IMR-90 (cell line): ENCODE measurements at regions not wholly inside any gene's neighbourhood (a gene's known extent, or its start where the extent isn't known, plus 50 kb on each side); places are given as distances from the start of the nearest gene placed in this dataset.

Experiments
- ATAC-seq: fragments of 200-7000 bp; cut with Tn5 transposase; 2 replicates; pipeline ENCODE4 v1.9.1; 2020; ENCODE audit warnings: low read depth, mild to moderate bottlenecking, moderate library complexity
- BruUV-seq: library from RNA; stranded (reverse); fragments of 400-500 nt; replicated peaks from 2 replicates; lab custom pipeline; 2021; lab: Mats Ljungman, UMichigan
- CTCF ChIA-PET: fragments of 300-600 bp; formaldehyde crosslinking; extraction: SDS; loops from one replicate; lab custom pipeline; 2021; ENCODE audit warnings: antibody characterized with exemption; lab: Yijun Ruan, JAX
- POLR2A ChIA-PET: fragments of 300-600 bp; sonication (Branson Sonifier 250); formaldehyde crosslinking; loops from one replicate; lab custom pipeline; 2022; ENCODE audit warnings: antibody characterized with exemption; ENCODE audit not compliant: unreplicated experiment; lab: Charles Lee
- DNase-seq: peaks from one replicate; pipeline ENCODE4 v3.0.0; 2013
- H2AFZ ChIP-seq: replicated peaks from 2 replicates; pipeline ENCODE3; 2013; ENCODE audit warnings: low read length, mild to moderate bottlenecking; ENCODE audit not compliant: poor library complexity
- H2AK5ac ChIP-seq: 2 replicates; pipeline ENCODE4 v1.6.1; 2013; ENCODE audit warnings: low read depth, low read length, inconsistent platforms
- H2AK9ac ChIP-seq: replicated peaks from 2 replicates; pipeline ENCODE3; 2013; ENCODE audit warnings: mild to moderate bottlenecking, low read depth, low read length, moderate library complexity; ENCODE audit not compliant: poor library complexity
- H2BK120ac ChIP-seq: 2 replicates; pipeline ENCODE4 v1.6.1; 2013; ENCODE audit warnings: low read depth, low read length, inconsistent platforms
- H2BK15ac ChIP-seq: 3 replicates; pipeline ENCODE4 v1.6.1; 2013; ENCODE audit warnings: low read depth, low read length, inconsistent platforms
- H2BK20ac ChIP-seq: 2 replicates; pipeline ENCODE4 v1.6.1; 2013; ENCODE audit warnings: low read depth, mild to moderate bottlenecking, inconsistent platforms, low read length, moderate library complexity
- H2BK5ac ChIP-seq: 2 replicates; pipeline ENCODE4 v1.6.1; 2013; ENCODE audit warnings: mild to moderate bottlenecking, low read depth, low read length, inconsistent platforms; ENCODE audit not compliant: poor library complexity, severe bottlenecking
- H3K14ac ChIP-seq: replicated peaks from 2 replicates; pipeline ENCODE4 v1.6.1; 2013; ENCODE audit warnings: low read depth, low read length, inconsistent platforms
- H3K18ac ChIP-seq: 2 replicates; pipeline ENCODE4 v1.6.1; 2013; ENCODE audit warnings: low read depth, low read length, control low read depth
- H3K23ac ChIP-seq: 2 replicates; pipeline ENCODE4 v1.6.1; 2013; ENCODE audit warnings: low read depth, low read length, inconsistent platforms
- H3K27ac ChIP-seq: 2 replicates; pipeline ENCODE4 v1.5.1; 2013; ENCODE audit warnings: mild to moderate bottlenecking, control low read depth, low read length; ENCODE audit not compliant: insufficient read depth
- H3K27me3 ChIP-seq: 2 replicates; pipeline ENCODE4 v1.6.1; 2013; ENCODE audit warnings: low read length; ENCODE audit not compliant: control insufficient read depth, insufficient read depth
- H3K36me3 ChIP-seq: 2 replicates; pipeline ENCODE4 v1.6.1; 2013; ENCODE audit warnings: low read length, mixed read lengths; ENCODE audit not compliant: control insufficient read depth, insufficient read depth
- H3K4ac ChIP-seq: 2 replicates; pipeline ENCODE4 v1.6.1; 2013; ENCODE audit warnings: low read depth, low read length, inconsistent platforms
- H3K4me1 ChIP-seq: 2 replicates; pipeline ENCODE4 v1.6.1; 2013; ENCODE audit warnings: low read length, mixed read lengths; ENCODE audit not compliant: control insufficient read depth, insufficient read depth
- H3K4me2 ChIP-seq: 2 replicates; pipeline ENCODE4 v1.6.1; 2013; ENCODE audit warnings: low read depth, mild to moderate bottlenecking, control low read depth, low read length, moderate library complexity
- H3K4me3 ChIP-seq: 2 replicates; pipeline ENCODE4 v1.5.1; 2013; ENCODE audit warnings: low read depth, mild to moderate bottlenecking, control low read depth, low read length, moderate library complexity; ENCODE audit not compliant: insufficient read depth
- H3K56ac ChIP-seq: 2 replicates; pipeline ENCODE4 v1.6.1; 2013; ENCODE audit warnings: low read length, inconsistent platforms; ENCODE audit not compliant: insufficient read depth; ENCODE audit errors: extremely low read depth
- H3K79me1 ChIP-seq, 2 experiments: 2 replicates each; pipeline ENCODE4 v1.6.1; 2013; ENCODE audit warnings: low read length in 2 of 2, inconsistent platforms in 1 of 2, low read depth in 1 of 2
- H3K9ac ChIP-seq: 2 replicates; pipeline ENCODE4 v1.6.1; 2013; ENCODE audit warnings: low read depth, low read length, control low read depth
- H3K9me1 ChIP-seq: 2 replicates; pipeline ENCODE4 v1.6.1; 2013; ENCODE audit warnings: low read length, inconsistent platforms; ENCODE audit not compliant: insufficient read depth
- H3K9me3 ChIP-seq: 2 replicates; pipeline ENCODE4 v1.6.1; 2013; ENCODE audit warnings: low read length; ENCODE audit not compliant: control insufficient read depth, insufficient read depth
- H4K20me1 ChIP-seq: 2 replicates; pipeline ENCODE4 v1.6.1; 2013; ENCODE audit warnings: low read length, inconsistent platforms; ENCODE audit not compliant: insufficient read depth
- H4K5ac ChIP-seq: 2 replicates; pipeline ENCODE4 v1.6.1; 2013; ENCODE audit warnings: mild to moderate bottlenecking, low read depth, low read length, control low read depth
- H4K8ac ChIP-seq, 2 experiments: 2 replicates each; pipeline ENCODE4 v1.6.1; 2013; ENCODE audit warnings: low read depth in 2 of 2, low read length in 2 of 2, control low read depth in 1 of 2, inconsistent platforms in 1 of 2
- H4K91ac ChIP-seq: 2 replicates; pipeline ENCODE4 v1.6.1; 2013; ENCODE audit warnings: low read depth, low read length, inconsistent platforms; ENCODE audit not compliant: insufficient read depth
- BHLHE40 ChIP-seq: fragments of 150-350 bp; IDR thresholded peaks from 2 replicates; pipeline ENCODE4 v1.6.1; 2016; ENCODE audit warnings: mild to moderate bottlenecking, low read depth, low read length
- CEBPB ChIP-seq: IDR thresholded peaks from 2 replicates; pipeline ENCODE4 v1.6.1; 2012; ENCODE audit warnings: low read depth, low read length, improper control_type of control experiment
- CHD1 ChIP-seq: IDR thresholded peaks from 2 replicates; pipeline ENCODE4 v1.6.1; 2012; ENCODE audit warnings: low read depth, low read length, improper control_type of control experiment
- ELK1 ChIP-seq: fragments of 150-350 bp; IDR thresholded peaks from 2 replicates; pipeline ENCODE4 v1.6.1; 2016; ENCODE audit warnings: low read depth, mild to moderate bottlenecking, low read length, moderate library complexity, borderline replicate concordance
- FOS ChIP-seq: fragments of 150-350 bp; IDR thresholded peaks from 2 replicates; pipeline ENCODE4 v1.6.1; 2016; ENCODE audit warnings: low read depth, low read length
- MAFK ChIP-seq: IDR thresholded peaks from 2 replicates; pipeline ENCODE4 v1.6.1; 2012; ENCODE audit warnings: low read depth, low read length, improper control_type of control experiment
- MAZ ChIP-seq: IDR thresholded peaks from 2 replicates; pipeline ENCODE4 v1.6.1; 2012; ENCODE audit warnings: low read depth, mild to moderate bottlenecking, low read length, improper control_type of control experiment, moderate library complexity, borderline replicate concordance
- MXI1 ChIP-seq: IDR thresholded peaks from 2 replicates; pipeline ENCODE4 v1.6.1; 2012; ENCODE audit warnings: low read depth, mild to moderate bottlenecking, low read length, moderate library complexity, borderline replicate concordance
- NFE2L2 ChIP-seq: fragments of 150-350 bp; IDR thresholded peaks from 2 replicates; pipeline ENCODE4 v1.6.1; 2016; ENCODE audit warnings: low read depth, mild to moderate bottlenecking, low read length
- RAD21 ChIP-seq: IDR thresholded peaks from 2 replicates; pipeline ENCODE4 v1.6.1; 2012; ENCODE audit warnings: low read length, improper control_type of control experiment
- RCOR1 ChIP-seq: IDR thresholded peaks from 2 replicates; pipeline ENCODE4 v1.6.1; 2012; ENCODE audit warnings: mild to moderate bottlenecking, low read length, improper control_type of control experiment; ENCODE audit not compliant: insufficient replicate concordance
- RFX5 ChIP-seq: IDR thresholded peaks from 2 replicates; pipeline ENCODE4 v1.8.0; 2012; ENCODE audit warnings: low read depth, mild to moderate bottlenecking, low read length, moderate library complexity
- SMC3 ChIP-seq: fragments of 150-350 bp; IDR thresholded peaks from 2 replicates; pipeline ENCODE4 v1.6.1; 2016; ENCODE audit warnings: low read depth, mild to moderate bottlenecking, antibody characterized with exemption, low read length, moderate library complexity
- USF2 ChIP-seq: fragments of 150-350 bp; IDR thresholded peaks from 2 replicates; pipeline ENCODE4 v1.6.1; 2017; ENCODE audit warnings: mild to moderate bottlenecking, antibody characterized with exemption, low read length, low read depth
- WGBS, 2 experiments: methylation state at CpG; one replicate each; pipeline versions ENCODE4 v1.1.5 to v1.1.7; 2013; ENCODE audit warnings: missing lambda C conversion rate in 2 of 2; ENCODE audit not compliant: insufficient read length in 1 of 2; ENCODE audit errors: extremely low coverage in 2 of 2; 5-methylcytosine and 5-hydroxymethylcytosine counted together
- dilution Hi-C: fragments of 300-500 bp; cut with HindIII; formaldehyde crosslinking; loops from one replicate; pipeline ENCODE4 v1.14.3; 2018; ENCODE audit warnings: low sequenced_read_pairs; ENCODE audit not compliant: unreplicated experiment
- in situ Hi-C: fragments of 300-500 bp; cut with MboI; formaldehyde crosslinking; loops from 3 replicates; pipeline ENCODE4 v1.14.3; 2019; ENCODE audit warnings: low sequenced_read_pairs, inconsistent platforms, mixed read lengths
- intact Hi-C: fragments of 100-400 bp; cut with micrococcal nuclease; formaldehyde crosslinking; loops from 2 replicates; pipeline ENCODE4 v1.10.0; 2022

- Histone ChIP-seq H3K14ac (no peak overlapping the region), H3K36me3 (no peaks in the 10 kb centered on the region), H2AFZ (no peak overlapping the region), H2BK120ac (no peak overlapping the region), H2AK5ac (no peak overlapping the region), H3K9me3 (peaks cover 4% of the 10 kb centered on the region; the same call in 1 of the 2 replicates), H4K91ac (no peak overlapping the region), H4K5ac (no peak overlapping the region), H3K4me1 (no peaks in the 10 kb centered on the region), H3K9ac (no peak overlapping the region), H2BK5ac (no peak overlapping the region), H3K4me3 (no peak overlapping the region), H3K4ac (no peak overlapping the region), H3K18ac (no peak overlapping the region), H4K8ac (no peak overlapping the region), H2AK9ac (no peak overlapping the region), H3K27ac (no peak overlapping the region), H3K9me1 (no peaks in the 10 kb centered on the region), H3K23ac (no peak overlapping the region), H3K79me1 (no peaks in the 10 kb centered on the region), H2BK20ac (no peak overlapping the region), H4K20me1 (no peaks in the 10 kb centered on the region), H3K4me2 (no peak overlapping the region), H3K27me3 (no peaks in the 10 kb centered on the region), H2BK15ac (no peak overlapping the region), H3K56ac (no peak overlapping the region)
- in situ Hi-C loops: no loop called here
- dilution Hi-C loops: no loop called here
- no peak for TF ChIP-seq CEBPB
- TF ChIP-seq BHLHE40: no peak
- no peak for TF ChIP-seq RCOR1
- no peak for TF ChIP-seq CHD1
- no peak for TF ChIP-seq RAD21
- TF ChIP-seq SMC3: no peak
- TF ChIP-seq NFE2L2: no peak
- TF ChIP-seq RFX5: no peak
- TF ChIP-seq FOS: no peak
- TF ChIP-seq ELK1: no peak
- no peak for TF ChIP-seq MAFK
- TF ChIP-seq USF2: no peak
- no peak for TF ChIP-seq MAZ
- TF ChIP-seq MXI1: no peak
- no CpG with 5 or more reads among the region's 3 CpGs for WGBS, 2 experiments
- no peak for ATAC-seq
- CTCF ChIA-PET: no interaction called here
- intact Hi-C loops: no loop called here
- BruUV-seq: no TSS peak
- POLR2A ChIA-PET: no interaction called here
- no peak for DNase-seq
These were observed 221.5 kb upstream of the CDH19 start for GRCh38 chr18:66825347-66825746.
